Fibroblast of mammary gland (primary cell): ENCODE measurements at regions not wholly inside any gene's neighbourhood (a gene's known extent, or its start where the extent isn't known, plus 50 kb on each side); places are given as distances from the start of the nearest gene placed in this dataset.
"Not testable (repeated sequence)": the region's sequence is repeated elsewhere in the genome, so short reads cannot be mapped to it uniquely, and the experiment has no call there.

Source experiments
- DNase-seq: peaks from one replicate; pipeline ENCODE4 v3.0.0-alpha.2; 2010; ENCODE audit warnings: low read depth
- H3K4me3 ChIP-seq: 2 replicates; pipeline ENCODE4 v1.5.1; 2011; ENCODE audit warnings: low read depth, mild to moderate bottlenecking, low read length, moderate library complexity; ENCODE audit not compliant: control insufficient read depth
- CTCF ChIP-seq: conservative IDR thresholded peaks from 2 replicates; pipeline ENCODE4 v1.5.1; 2011; ENCODE audit warnings: low read depth, low read length, inconsistent platforms; ENCODE audit not compliant: control insufficient read depth, insufficient read depth

- TF ChIP-seq CTCF: no peak
- DNase-seq: no peak
- no peak overlapping the region for H3K4me3 ChIP-seq
These were observed 573.7 kb downstream of the TBL1XR1 start for GRCh38 chr3:176623468-176624150.

- no peak overlapping the region for H3K4me3 ChIP-seq
These were observed 577.4 kb downstream of the TBL1XR1 start for GRCh38 chr3:176619833-176620232.

GRCh38 chr3:176615826-176616225 is 581.5 kb downstream of the TBL1XR1 start:
- no peak for TF ChIP-seq CTCF
- no peak overlapping the region for H3K4me3 ChIP-seq
- DNase-seq: peak; percentile 1

More at GRCh38 chr3:176619833-176620232, 577.4 kb downstream of the TBL1XR1 start:
- TF ChIP-seq CTCF: no peak
- DNase-seq: no peak

- no peak overlapping the region for H3K4me3 ChIP-seq
- no peak for TF ChIP-seq CTCF
- no peak for DNase-seq
These were observed 585.6 kb downstream of the TBL1XR1 start for GRCh38 chr3:176611703-176612102.

GRCh38 chr3:176609361-176609760 is 587.9 kb downstream of the TBL1XR1 start:
- no peak overlapping the region for H3K4me3 ChIP-seq
- no peak for TF ChIP-seq CTCF
- no peak for DNase-seq

GRCh38 chr3:176605553-176605952 is 591.7 kb downstream of the TBL1XR1 start:
- H3K4me3 ChIP-seq, DNase-seq: not testable (repeated sequence)

- TF ChIP-seq CTCF: no peak
- DNase-seq: peak; percentile 44
- no peak overlapping the region for H3K4me3 ChIP-seq
These were observed 602.0 kb downstream of the TBL1XR1 start for GRCh38 chr3:176595307-176595706.
